IMR-90 (cell line): ENCODE measurements at regions not wholly inside any gene's neighbourhood (a gene's known extent, or its start where the extent isn't known, plus 50 kb on each side); places are given as distances from the start of the nearest gene placed in this dataset.

Experiments used
- ATAC-seq: fragments of 200-7000 bp; cut with Tn5 transposase; 2 replicates; pipeline ENCODE4 v1.9.1; 2020; ENCODE audit warnings: low read depth, mild to moderate bottlenecking, moderate library complexity
- BruUV-seq: library from RNA; stranded (reverse); fragments of 400-500 nt; replicated peaks from 2 replicates; lab custom pipeline; 2021; lab: Mats Ljungman, UMichigan
- CTCF ChIA-PET: fragments of 300-600 bp; formaldehyde crosslinking; extraction: SDS; loops from one replicate; lab custom pipeline; 2021; ENCODE audit warnings: antibody characterized with exemption; lab: Yijun Ruan, JAX
- POLR2A ChIA-PET: fragments of 300-600 bp; sonication (Branson Sonifier 250); formaldehyde crosslinking; loops from one replicate; lab custom pipeline; 2022; ENCODE audit warnings: antibody characterized with exemption; ENCODE audit not compliant: unreplicated experiment; lab: Charles Lee
- DNase-seq: peaks from one replicate; pipeline ENCODE4 v3.0.0; 2013
- H2AFZ ChIP-seq: replicated peaks from 2 replicates; pipeline ENCODE3; 2013; ENCODE audit warnings: low read length, mild to moderate bottlenecking; ENCODE audit not compliant: poor library complexity
- H2AK5ac ChIP-seq: 2 replicates; pipeline ENCODE4 v1.6.1; 2013; ENCODE audit warnings: low read depth, low read length, inconsistent platforms
- H2AK9ac ChIP-seq: replicated peaks from 2 replicates; pipeline ENCODE3; 2013; ENCODE audit warnings: mild to moderate bottlenecking, low read depth, low read length, moderate library complexity; ENCODE audit not compliant: poor library complexity
- H2BK120ac ChIP-seq: 2 replicates; pipeline ENCODE4 v1.6.1; 2013; ENCODE audit warnings: low read depth, low read length, inconsistent platforms
- H2BK15ac ChIP-seq: 3 replicates; pipeline ENCODE4 v1.6.1; 2013; ENCODE audit warnings: low read depth, low read length, inconsistent platforms
- H2BK20ac ChIP-seq: 2 replicates; pipeline ENCODE4 v1.6.1; 2013; ENCODE audit warnings: low read depth, mild to moderate bottlenecking, inconsistent platforms, low read length, moderate library complexity
- H2BK5ac ChIP-seq: 2 replicates; pipeline ENCODE4 v1.6.1; 2013; ENCODE audit warnings: mild to moderate bottlenecking, low read depth, low read length, inconsistent platforms; ENCODE audit not compliant: poor library complexity, severe bottlenecking
- H3K14ac ChIP-seq: replicated peaks from 2 replicates; pipeline ENCODE4 v1.6.1; 2013; ENCODE audit warnings: low read depth, low read length, inconsistent platforms
- H3K18ac ChIP-seq: 2 replicates; pipeline ENCODE4 v1.6.1; 2013; ENCODE audit warnings: low read depth, low read length, control low read depth
- H3K23ac ChIP-seq: 2 replicates; pipeline ENCODE4 v1.6.1; 2013; ENCODE audit warnings: low read depth, low read length, inconsistent platforms
- H3K27ac ChIP-seq: 2 replicates; pipeline ENCODE4 v1.5.1; 2013; ENCODE audit warnings: mild to moderate bottlenecking, control low read depth, low read length; ENCODE audit not compliant: insufficient read depth
- H3K27me3 ChIP-seq: 2 replicates; pipeline ENCODE4 v1.6.1; 2013; ENCODE audit warnings: low read length; ENCODE audit not compliant: control insufficient read depth, insufficient read depth
- H3K36me3 ChIP-seq: 2 replicates; pipeline ENCODE4 v1.6.1; 2013; ENCODE audit warnings: low read length, mixed read lengths; ENCODE audit not compliant: control insufficient read depth, insufficient read depth
- H3K4ac ChIP-seq: 2 replicates; pipeline ENCODE4 v1.6.1; 2013; ENCODE audit warnings: low read depth, low read length, inconsistent platforms
- H3K4me1 ChIP-seq: 2 replicates; pipeline ENCODE4 v1.6.1; 2013; ENCODE audit warnings: low read length, mixed read lengths; ENCODE audit not compliant: control insufficient read depth, insufficient read depth
- H3K4me2 ChIP-seq: 2 replicates; pipeline ENCODE4 v1.6.1; 2013; ENCODE audit warnings: low read depth, mild to moderate bottlenecking, control low read depth, low read length, moderate library complexity
- H3K4me3 ChIP-seq: 2 replicates; pipeline ENCODE4 v1.5.1; 2013; ENCODE audit warnings: low read depth, mild to moderate bottlenecking, control low read depth, low read length, moderate library complexity; ENCODE audit not compliant: insufficient read depth
- H3K56ac ChIP-seq: 2 replicates; pipeline ENCODE4 v1.6.1; 2013; ENCODE audit warnings: low read length, inconsistent platforms; ENCODE audit not compliant: insufficient read depth; ENCODE audit errors: extremely low read depth
- H3K79me1 ChIP-seq, 2 experiments: 2 replicates each; pipeline ENCODE4 v1.6.1; 2013; ENCODE audit warnings: low read length in 2 of 2, inconsistent platforms in 1 of 2, low read depth in 1 of 2
- H3K9ac ChIP-seq: 2 replicates; pipeline ENCODE4 v1.6.1; 2013; ENCODE audit warnings: low read depth, low read length, control low read depth
- H3K9me1 ChIP-seq: 2 replicates; pipeline ENCODE4 v1.6.1; 2013; ENCODE audit warnings: low read length, inconsistent platforms; ENCODE audit not compliant: insufficient read depth
- H3K9me3 ChIP-seq: 2 replicates; pipeline ENCODE4 v1.6.1; 2013; ENCODE audit warnings: low read length; ENCODE audit not compliant: control insufficient read depth, insufficient read depth
- H4K20me1 ChIP-seq: 2 replicates; pipeline ENCODE4 v1.6.1; 2013; ENCODE audit warnings: low read length, inconsistent platforms; ENCODE audit not compliant: insufficient read depth
- H4K5ac ChIP-seq: 2 replicates; pipeline ENCODE4 v1.6.1; 2013; ENCODE audit warnings: mild to moderate bottlenecking, low read depth, low read length, control low read depth
- H4K8ac ChIP-seq, 2 experiments: 2 replicates each; pipeline ENCODE4 v1.6.1; 2013; ENCODE audit warnings: low read depth in 2 of 2, low read length in 2 of 2, control low read depth in 1 of 2, inconsistent platforms in 1 of 2
- H4K91ac ChIP-seq: 2 replicates; pipeline ENCODE4 v1.6.1; 2013; ENCODE audit warnings: low read depth, low read length, inconsistent platforms; ENCODE audit not compliant: insufficient read depth
- BHLHE40 ChIP-seq: fragments of 150-350 bp; IDR thresholded peaks from 2 replicates; pipeline ENCODE4 v1.6.1; 2016; ENCODE audit warnings: mild to moderate bottlenecking, low read depth, low read length
- FOS ChIP-seq: fragments of 150-350 bp; IDR thresholded peaks from 2 replicates; pipeline ENCODE4 v1.6.1; 2016; ENCODE audit warnings: low read depth, low read length
- dilution Hi-C: fragments of 300-500 bp; cut with HindIII; formaldehyde crosslinking; loops from one replicate; pipeline ENCODE4 v1.14.3; 2018; ENCODE audit warnings: low sequenced_read_pairs; ENCODE audit not compliant: unreplicated experiment
- in situ Hi-C: fragments of 300-500 bp; cut with MboI; formaldehyde crosslinking; loops from 3 replicates; pipeline ENCODE4 v1.14.3; 2019; ENCODE audit warnings: low sequenced_read_pairs, inconsistent platforms, mixed read lengths
- intact Hi-C: fragments of 100-400 bp; cut with micrococcal nuclease; formaldehyde crosslinking; loops from 2 replicates; pipeline ENCODE4 v1.10.0; 2022

DNA sequence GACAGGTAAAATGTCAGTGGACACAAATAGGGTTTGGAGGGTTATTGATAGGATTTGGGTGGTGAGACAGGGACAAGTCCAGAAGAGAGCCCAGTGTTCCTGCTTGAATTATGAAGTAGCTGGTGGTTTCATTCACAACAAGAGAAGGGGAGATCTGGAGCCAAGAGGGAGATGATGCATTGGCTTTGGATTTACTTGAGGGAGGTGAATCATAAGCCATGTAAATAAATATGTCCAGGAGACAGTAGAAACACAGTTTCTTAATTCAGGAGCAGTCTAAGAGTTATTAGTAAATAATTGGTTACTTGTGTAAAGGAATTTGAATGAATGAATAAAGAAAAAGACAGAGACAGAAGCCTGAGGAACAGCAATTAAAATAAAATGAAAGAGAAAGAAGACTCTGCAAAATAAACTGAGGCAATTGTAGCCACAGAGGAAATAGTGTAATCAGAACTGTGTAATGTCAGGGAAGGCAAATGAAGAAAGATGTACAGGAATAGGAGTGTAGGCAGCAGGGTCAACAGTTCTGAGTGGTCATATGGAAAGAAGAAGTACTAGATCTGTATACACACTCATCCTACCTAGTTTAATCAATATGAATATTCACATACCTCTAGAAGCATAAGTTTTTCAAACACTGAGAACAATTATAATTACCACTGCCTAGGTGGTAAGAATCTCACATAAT is 50.2 kb upstream of the CXCL8 start:
- ATAC-seq (peak; percentile 80), DNase-seq (peak; percentile 76)
- Histone ChIP-seq H4K5ac (no peak overlapping the region), H3K27ac (no peak overlapping the region), H2AK9ac (no peak overlapping the region), H3K4me3 (no peak overlapping the region), H3K36me3 (no peaks in the 10 kb centered on the region), H3K18ac (no peak overlapping the region; the same call in 1 of the 2 replicates), H3K79me1 (no peaks in the 10 kb centered on the region), H4K20me1 (no peaks in the 10 kb centered on the region), H3K9me3 (no peaks in the 10 kb centered on the region), H4K8ac (no peak overlapping the region), H4K91ac (peak overlapping the region; percentile 41; the same call in 1 of the 2 replicates), H2BK15ac (peak overlapping the region; percentile 24; the same call in 1 of the 3 replicates), H2AFZ (no peak overlapping the region), H3K4me1 (peaks cover 6% of the 10 kb centered on the region), H3K23ac (0 out of 2 replicates have a peak overlapping the region, but pooled peaks have one; percentile 39), H3K14ac (peak overlapping the region; percentile 59; the same call in 1 of the 2 replicates), H3K56ac (no peak overlapping the region), H3K9me1 (peaks cover 3% of the 10 kb centered on the region), H2AK5ac (0 out of 2 replicates have a peak overlapping the region, but pooled peaks have one; percentile 5), H2BK5ac (peak overlapping the region; percentile 16), H2BK120ac (peak overlapping the region; percentile 43), H3K27me3 (no peaks in the 10 kb centered on the region), H2BK20ac (peak overlapping the region; percentile 66; the same call in 1 of the 2 replicates), H3K9ac (no peak overlapping the region), H3K4ac (no peak overlapping the region), H3K4me2 (peak overlapping the region; percentile 65)
- CTCF ChIA-PET = interaction anchor here (1.5 kb wide), 1 partner anchor 14 kb away, joined by 3 read pairs; no protein-coding TSS in a partner anchor
- in situ Hi-C loops (no loop called here), intact Hi-C loops (no loop called here), dilution Hi-C loops (no loop called here)
- no TSS peak for BruUV-seq
- TF ChIP-seq BHLHE40 (no peak), FOS (peak; percentile 64; the same call in 1 of the 2 replicates)
- POLR2A ChIA-PET = no interaction called here
